ENCODE measurements at regions not wholly inside any gene's neighbourhood (a gene's known extent, or its start where the extent isn't known, plus 50 kb on each side); places are given as distances from the start of the nearest gene placed in this dataset.

- TF ChIP-seq, protein P1, sequence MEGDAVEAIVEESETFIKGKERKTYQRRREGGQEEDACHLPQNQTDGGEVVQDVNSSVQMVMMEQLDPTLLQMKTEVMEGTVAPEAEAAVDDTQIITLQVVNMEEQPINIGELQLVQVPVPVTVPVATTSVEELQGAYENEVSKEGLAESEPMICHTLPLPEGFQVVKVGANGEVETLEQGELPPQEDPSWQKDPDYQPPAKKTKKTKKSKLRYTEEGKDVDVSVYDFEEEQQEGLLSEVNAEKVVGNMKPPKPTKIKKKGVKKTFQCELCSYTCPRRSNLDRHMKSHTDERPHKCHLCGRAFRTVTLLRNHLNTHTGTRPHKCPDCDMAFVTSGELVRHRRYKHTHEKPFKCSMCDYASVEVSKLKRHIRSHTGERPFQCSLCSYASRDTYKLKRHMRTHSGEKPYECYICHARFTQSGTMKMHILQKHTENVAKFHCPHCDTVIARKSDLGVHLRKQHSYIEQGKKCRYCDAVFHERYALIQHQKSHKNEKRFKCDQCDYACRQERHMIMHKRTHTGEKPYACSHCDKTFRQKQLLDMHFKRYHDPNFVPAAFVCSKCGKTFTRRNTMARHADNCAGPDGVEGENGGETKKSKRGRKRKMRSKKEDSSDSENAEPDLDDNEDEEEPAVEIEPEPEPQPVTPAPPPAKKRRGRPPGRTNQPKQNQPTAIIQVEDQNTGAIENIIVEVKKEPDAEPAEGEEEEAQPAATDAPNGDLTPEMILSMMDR (CRISPR knock-in tag; IDR thresholded peaks at IDR 0.05) = no peak
- no peak for TF ChIP-seq NR2F1 (CRISPR knock-in tag; IDR thresholded peaks at IDR 0.05)
- no peak for TF ChIP-seq POLR2AphosphoS5 (IDR thresholded peaks at IDR 0.05; ENCODE audit: low read depth, low read length)
- no peak for TF ChIP-seq MYC (CRISPR knock-in tag; IDR thresholded peaks at IDR 0.05; ENCODE audit: borderline replicate concordance)
- TF ChIP-seq CBFB (CRISPR knock-in tag; IDR thresholded peaks at IDR 0.05) = no peak
- TF ChIP-seq, protein P2, sequence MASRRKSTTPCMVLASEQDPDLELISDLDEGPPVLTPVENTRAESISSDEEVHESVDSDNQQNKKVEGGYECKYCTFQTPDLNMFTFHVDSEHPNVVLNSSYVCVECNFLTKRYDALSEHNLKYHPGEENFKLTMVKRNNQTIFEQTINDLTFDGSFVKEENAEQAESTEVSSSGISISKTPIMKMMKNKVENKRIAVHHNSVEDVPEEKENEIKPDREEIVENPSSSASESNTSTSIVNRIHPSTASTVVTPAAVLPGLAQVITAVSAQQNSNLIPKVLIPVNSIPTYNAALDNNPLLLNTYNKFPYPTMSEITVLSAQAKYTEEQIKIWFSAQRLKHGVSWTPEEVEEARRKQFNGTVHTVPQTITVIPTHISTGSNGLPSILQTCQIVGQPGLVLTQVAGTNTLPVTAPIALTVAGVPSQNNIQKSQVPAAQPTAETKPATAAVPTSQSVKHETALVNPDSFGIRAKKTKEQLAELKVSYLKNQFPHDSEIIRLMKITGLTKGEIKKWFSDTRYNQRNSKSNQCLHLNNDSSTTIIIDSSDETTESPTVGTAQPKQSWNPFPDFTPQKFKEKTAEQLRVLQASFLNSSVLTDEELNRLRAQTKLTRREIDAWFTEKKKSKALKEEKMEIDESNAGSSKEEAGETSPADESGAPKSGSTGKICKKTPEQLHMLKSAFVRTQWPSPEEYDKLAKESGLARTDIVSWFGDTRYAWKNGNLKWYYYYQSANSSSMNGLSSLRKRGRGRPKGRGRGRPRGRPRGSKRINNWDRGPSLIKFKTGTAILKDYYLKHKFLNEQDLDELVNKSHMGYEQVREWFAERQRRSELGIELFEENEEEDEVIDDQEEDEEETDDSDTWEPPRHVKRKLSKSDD (CRISPR knock-in tag; IDR thresholded peaks at IDR 0.05; ENCODE audit: low read depth) = no peak
- no peak for TF ChIP-seq GABPA (IDR thresholded peaks at IDR 0.05; ENCODE audit: low read depth, low read length)
- TF ChIP-seq GABPA (CRISPR knock-in tag; IDR thresholded peaks at IDR 0.05; ENCODE audit: low read depth) = no peak
- no peak for TF ChIP-seq ZNF629 (CRISPR knock-in tag; conservative IDR thresholded peaks at IDR 0.05)
- no peak for TF ChIP-seq ZNF263 (CRISPR knock-in tag; IDR thresholded peaks at IDR 0.05)
- TF ChIP-seq PATZ1 (CRISPR knock-in tag; IDR thresholded peaks at IDR 0.05) = no peak
- no peak for TF ChIP-seq ZNF530 (CRISPR knock-in tag; IDR thresholded peaks at IDR 0.05; ENCODE audit: low read depth)
- TF ChIP-seq, protein P3, sequence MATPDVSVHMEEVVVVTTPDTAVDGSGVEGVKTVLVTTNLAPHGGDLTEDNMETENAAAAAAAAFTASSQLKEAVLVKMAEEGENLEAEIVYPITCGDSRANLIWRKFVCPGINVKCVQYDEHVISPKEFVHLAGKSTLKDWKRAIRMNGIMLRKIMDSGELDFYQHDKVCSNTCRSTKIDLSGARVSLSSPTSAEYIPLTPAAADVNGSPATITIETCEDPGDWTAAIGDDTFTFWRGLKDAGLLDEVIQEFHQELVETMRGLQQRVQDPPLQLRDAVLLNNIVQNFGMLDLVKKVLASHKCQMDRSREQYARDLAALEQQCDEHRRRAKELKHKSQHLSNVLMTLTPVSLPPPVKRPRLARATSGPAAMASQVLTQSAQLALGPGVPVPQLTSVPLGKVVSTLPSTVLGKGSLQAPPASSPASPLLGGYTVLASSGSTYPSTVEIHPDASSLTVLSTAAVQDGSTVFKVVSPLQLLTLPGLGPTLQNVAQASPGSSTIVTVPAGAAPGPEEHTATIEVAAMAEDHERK (CRISPR knock-in tag; IDR thresholded peaks at IDR 0.05; ENCODE audit: low read depth) = no peak
- no peak for TF ChIP-seq ZFP1 (CRISPR knock-in tag; IDR thresholded peaks at IDR 0.05)
These were observed 283.3 kb downstream of the CENPC start for GRCh38 chr4:67261971-67262370.

Measured in HepG2 (cell line).